HEK293 (cell line): ENCODE measurements at regions not wholly inside any gene's neighbourhood (a gene's known extent, or its start where the extent isn't known, plus 50 kb on each side); places are given as distances from the start of the nearest gene placed in this dataset.

Source experiments
- PRDM4 ChIP-seq: fragments of 450-650 bp; formaldehyde crosslinking; IDR thresholded peaks from 2 replicates; pipeline ENCODE4 v1.5.1; 2017; ENCODE audit warnings: missing biosample characterization, missing genetic modification characterization
- REST ChIP-seq: fragments of 450-650 bp; formaldehyde crosslinking; IDR thresholded peaks from 2 replicates; pipeline ENCODE4 v1.5.1; 2016; ENCODE audit warnings: missing biosample characterization, missing genetic modification characterization
- SETDB1 ChIP-seq: IDR thresholded peaks from one replicate; pipeline ENCODE4 v1.6.1; 2017; ENCODE audit warnings: mild to moderate bottlenecking, low read length, moderate library complexity, mixed read lengths; ENCODE audit not compliant: insufficient read length
- SP2 ChIP-seq: fragments of 450-650 bp; formaldehyde crosslinking; IDR thresholded peaks from 2 replicates; pipeline ENCODE4 v1.5.1; 2016; ENCODE audit warnings: missing biosample characterization, missing genetic modification characterization
- ZBTB7A ChIP-seq: fragments of 450-650 bp; formaldehyde crosslinking; IDR thresholded peaks from 2 replicates; pipeline ENCODE4 v1.5.1; 2016; ENCODE audit warnings: low read depth, missing biosample characterization, missing genetic modification characterization
- ZNF146 ChIP-seq: fragments of 450-650 bp; formaldehyde crosslinking; IDR thresholded peaks from 2 replicates; pipeline ENCODE4 v1.5.1; 2016; ENCODE audit warnings: missing biosample characterization, missing genetic modification characterization
- ZNF169 ChIP-seq: fragments of 450-650 bp; formaldehyde crosslinking; IDR thresholded peaks from 2 replicates; pipeline ENCODE4 v1.5.1; 2016; ENCODE audit warnings: missing biosample characterization, missing genetic modification characterization
- ZNF514 ChIP-seq: fragments of 450-650 bp; formaldehyde crosslinking; IDR thresholded peaks from 2 replicates; pipeline ENCODE4 v1.5.1; 2016; ENCODE audit warnings: missing biosample characterization, missing genetic modification characterization
- ZNF776 ChIP-seq: fragments of 450-650 bp; formaldehyde crosslinking; IDR thresholded peaks from 2 replicates; pipeline ENCODE4 v1.5.0; 2017; ENCODE audit warnings: missing biosample characterization, missing genetic modification characterization, borderline replicate concordance
- ZNF830 ChIP-seq: fragments of 450-650 bp; IDR thresholded peaks from 2 replicates; pipeline ENCODE4 v1.5.0; 2018; ENCODE audit warnings: missing biosample characterization, missing genetic modification characterization, low read depth, mild to moderate bottlenecking, moderate library complexity
- ZSCAN30 ChIP-seq: fragments of 450-650 bp; IDR thresholded peaks from 2 replicates; pipeline ENCODE4 v1.5.1; 2018; ENCODE audit warnings: missing biosample characterization, mild to moderate bottlenecking, missing genetic modification characterization, moderate library complexity
- TF ChIP-seq, protein P1 (sequence below): fragments of 450-650 bp; formaldehyde crosslinking; IDR thresholded peaks from 2 replicates; pipeline ENCODE4 v1.5.1; 2016; ENCODE audit warnings: missing biosample characterization, missing genetic modification characterization

- TF ChIP-seq ZNF146 (tag by site-specific recombination) (no peak), ZBTB7A (tag by site-specific recombination) (no peak), SETDB1 (no peak), ZNF514 (tag by site-specific recombination) (no peak), REST (no peak), PRDM4 (tag by site-specific recombination) (no peak), SP2 (tag by site-specific recombination) (no peak), ZSCAN30 (tag by site-specific recombination) (no peak), ZNF776 (tag by site-specific recombination) (no peak), ZNF830 (no peak), ZNF169 (tag by site-specific recombination) (no peak)
- TF ChIP-seq, protein P1, sequence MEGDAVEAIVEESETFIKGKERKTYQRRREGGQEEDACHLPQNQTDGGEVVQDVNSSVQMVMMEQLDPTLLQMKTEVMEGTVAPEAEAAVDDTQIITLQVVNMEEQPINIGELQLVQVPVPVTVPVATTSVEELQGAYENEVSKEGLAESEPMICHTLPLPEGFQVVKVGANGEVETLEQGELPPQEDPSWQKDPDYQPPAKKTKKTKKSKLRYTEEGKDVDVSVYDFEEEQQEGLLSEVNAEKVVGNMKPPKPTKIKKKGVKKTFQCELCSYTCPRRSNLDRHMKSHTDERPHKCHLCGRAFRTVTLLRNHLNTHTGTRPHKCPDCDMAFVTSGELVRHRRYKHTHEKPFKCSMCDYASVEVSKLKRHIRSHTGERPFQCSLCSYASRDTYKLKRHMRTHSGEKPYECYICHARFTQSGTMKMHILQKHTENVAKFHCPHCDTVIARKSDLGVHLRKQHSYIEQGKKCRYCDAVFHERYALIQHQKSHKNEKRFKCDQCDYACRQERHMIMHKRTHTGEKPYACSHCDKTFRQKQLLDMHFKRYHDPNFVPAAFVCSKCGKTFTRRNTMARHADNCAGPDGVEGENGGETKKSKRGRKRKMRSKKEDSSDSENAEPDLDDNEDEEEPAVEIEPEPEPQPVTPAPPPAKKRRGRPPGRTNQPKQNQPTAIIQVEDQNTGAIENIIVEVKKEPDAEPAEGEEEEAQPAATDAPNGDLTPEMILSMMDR (tag by site-specific recombination): no peak
These were observed 78.1 kb upstream of the TNIP3 start for GRCh38 chr4:121242188-121242750.
